Glutamatergic neuron (in vitro differentiated cells): ENCODE measurements at regions not wholly inside any gene's neighbourhood (a gene's known extent, or its start where the extent isn't known, plus 50 kb on each side); places are given as distances from the start of the nearest gene placed in this dataset.
A peak's percentile ranks its signal among the peaks of the same experiment; 100 is the strongest.
"Not testable (repeated sequence)": the region's sequence is repeated elsewhere in the genome, so short reads cannot be mapped to it uniquely, and the experiment has no call there.

Experiments used
- DNase-seq: peaks from one replicate; pipeline ENCODE4 v3.0.0; 2022
- H3K27ac Mint-ChIP-seq: one replicate; pipeline ENCODE4 v1.8.0; 2020; ENCODE audit warnings: mild to moderate bottlenecking, mixed read lengths, inconsistent platforms; ENCODE audit not compliant: unreplicated experiment
- H3K27me3 Mint-ChIP-seq: one replicate; pipeline ENCODE4 v1.8.0; 2020; ENCODE audit warnings: mild to moderate bottlenecking, moderate library complexity, mixed read lengths, inconsistent platforms; ENCODE audit not compliant: unreplicated experiment
- H3K36me3 Mint-ChIP-seq: one replicate; pipeline ENCODE4 v1.8.0; 2020; ENCODE audit warnings: mild to moderate bottlenecking, mixed read lengths, inconsistent platforms; ENCODE audit not compliant: unreplicated experiment
- H3K4me1 Mint-ChIP-seq: one replicate; pipeline ENCODE4 v1.8.0; 2020; ENCODE audit warnings: mild to moderate bottlenecking, low read depth, mixed read lengths, inconsistent platforms; ENCODE audit not compliant: unreplicated experiment
- H3K4me3 Mint-ChIP-seq: one replicate; pipeline ENCODE4 v1.8.0; 2020; ENCODE audit warnings: mild to moderate bottlenecking, mixed read lengths, inconsistent platforms; ENCODE audit not compliant: unreplicated experiment
- H3K9me3 Mint-ChIP-seq: one replicate; pipeline ENCODE4 v1.8.0; 2020; ENCODE audit warnings: mild to moderate bottlenecking, moderate library complexity, mixed read lengths, inconsistent platforms; ENCODE audit not compliant: unreplicated experiment
- TF ChIP-seq, protein P1 (sequence below): fragments of 200-600 bp; sonication (generic); IDR thresholded peaks from one replicate; pipeline ENCODE4 v1.5.0; 2021; ENCODE audit not compliant: partially characterized antibody, unreplicated experiment

DNA sequence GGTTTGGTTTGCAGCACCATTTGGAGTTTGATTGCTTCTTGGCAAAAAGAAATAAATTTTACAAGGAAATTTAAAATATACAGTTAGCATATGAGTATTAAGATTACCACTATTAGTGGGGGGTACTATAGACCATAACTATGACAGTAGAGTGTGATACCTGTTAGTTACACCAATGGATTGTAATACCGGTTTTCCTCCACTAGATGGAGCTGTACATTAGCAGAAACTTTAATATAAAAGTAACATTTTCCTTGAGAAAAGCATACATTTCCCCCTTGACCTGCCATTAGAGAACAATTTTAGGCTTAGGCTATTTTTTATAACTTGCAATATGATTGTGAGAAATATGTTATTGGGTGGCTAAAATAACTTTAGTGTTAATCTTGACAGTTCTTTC lies 163.9 kb upstream of the TGIF2LX start:
- not testable (repeated sequence) for H3K27ac Mint-ChIP-seq, H3K4me1 Mint-ChIP-seq, H3K4me3 Mint-ChIP-seq, H3K9me3 Mint-ChIP-seq, DNase-seq, H3K27me3 Mint-ChIP-seq, H3K36me3 Mint-ChIP-seq
- TF ChIP-seq, protein P1, sequence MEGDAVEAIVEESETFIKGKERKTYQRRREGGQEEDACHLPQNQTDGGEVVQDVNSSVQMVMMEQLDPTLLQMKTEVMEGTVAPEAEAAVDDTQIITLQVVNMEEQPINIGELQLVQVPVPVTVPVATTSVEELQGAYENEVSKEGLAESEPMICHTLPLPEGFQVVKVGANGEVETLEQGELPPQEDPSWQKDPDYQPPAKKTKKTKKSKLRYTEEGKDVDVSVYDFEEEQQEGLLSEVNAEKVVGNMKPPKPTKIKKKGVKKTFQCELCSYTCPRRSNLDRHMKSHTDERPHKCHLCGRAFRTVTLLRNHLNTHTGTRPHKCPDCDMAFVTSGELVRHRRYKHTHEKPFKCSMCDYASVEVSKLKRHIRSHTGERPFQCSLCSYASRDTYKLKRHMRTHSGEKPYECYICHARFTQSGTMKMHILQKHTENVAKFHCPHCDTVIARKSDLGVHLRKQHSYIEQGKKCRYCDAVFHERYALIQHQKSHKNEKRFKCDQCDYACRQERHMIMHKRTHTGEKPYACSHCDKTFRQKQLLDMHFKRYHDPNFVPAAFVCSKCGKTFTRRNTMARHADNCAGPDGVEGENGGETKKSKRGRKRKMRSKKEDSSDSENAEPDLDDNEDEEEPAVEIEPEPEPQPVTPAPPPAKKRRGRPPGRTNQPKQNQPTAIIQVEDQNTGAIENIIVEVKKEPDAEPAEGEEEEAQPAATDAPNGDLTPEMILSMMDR = peak; percentile 72

DNA sequence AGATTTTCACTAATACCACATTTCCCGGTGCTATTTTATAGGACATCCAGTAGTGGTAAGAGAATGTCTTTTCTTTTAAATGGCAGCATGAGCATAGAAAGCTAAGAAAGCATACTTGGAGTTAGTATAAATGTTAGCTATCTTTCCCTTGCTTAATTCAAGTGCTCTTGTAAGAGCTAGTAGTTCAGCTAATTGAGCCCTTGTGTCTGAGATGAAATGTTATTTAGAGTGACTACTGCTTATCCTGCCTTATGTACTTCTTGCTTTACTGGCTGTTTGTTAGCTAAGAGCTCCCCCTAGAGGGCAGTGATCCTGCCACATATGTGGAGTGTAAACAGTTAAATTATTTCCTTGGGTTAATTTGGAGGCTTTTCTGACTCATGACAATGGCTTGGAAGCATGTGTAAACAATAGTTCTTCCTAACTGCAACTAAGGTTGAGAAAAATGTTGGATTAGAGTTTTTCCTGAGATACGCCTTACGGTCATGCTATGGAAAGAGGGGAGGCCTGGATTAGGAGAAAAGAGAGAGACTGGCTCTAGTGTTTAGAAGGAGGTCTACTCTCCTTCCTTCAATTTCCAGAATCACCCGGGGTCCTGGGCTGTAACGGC lies 162.5 kb upstream of the TGIF2LX start:
- not testable (repeated sequence) for H3K4me3 Mint-ChIP-seq, H3K9me3 Mint-ChIP-seq, DNase-seq, H3K27me3 Mint-ChIP-seq, H3K27ac Mint-ChIP-seq, H3K36me3 Mint-ChIP-seq, H3K4me1 Mint-ChIP-seq

DNA sequence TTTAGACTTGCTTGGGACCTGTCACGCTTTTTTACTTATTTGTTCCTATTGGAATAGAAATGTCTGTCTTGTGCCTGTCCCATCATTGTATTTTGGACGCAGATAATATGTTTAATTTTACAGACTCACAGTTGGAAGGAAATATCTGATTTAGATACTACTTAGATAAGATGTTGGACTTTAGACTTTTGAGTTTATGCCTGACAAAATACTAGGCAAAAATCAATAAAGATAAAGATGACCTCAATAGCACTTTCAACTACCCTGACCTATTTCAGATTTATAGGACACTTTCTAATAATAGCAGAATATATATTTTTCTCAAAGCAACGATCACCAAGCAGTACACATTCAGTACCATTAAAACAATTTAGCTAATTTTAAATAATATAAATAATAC lies 150.1 kb upstream of the TGIF2LX start:
- H3K4me1 Mint-ChIP-seq, H3K27me3 Mint-ChIP-seq, H3K36me3 Mint-ChIP-seq, H3K27ac Mint-ChIP-seq, H3K9me3 Mint-ChIP-seq, DNase-seq, H3K4me3 Mint-ChIP-seq: not testable (repeated sequence)

DNA sequence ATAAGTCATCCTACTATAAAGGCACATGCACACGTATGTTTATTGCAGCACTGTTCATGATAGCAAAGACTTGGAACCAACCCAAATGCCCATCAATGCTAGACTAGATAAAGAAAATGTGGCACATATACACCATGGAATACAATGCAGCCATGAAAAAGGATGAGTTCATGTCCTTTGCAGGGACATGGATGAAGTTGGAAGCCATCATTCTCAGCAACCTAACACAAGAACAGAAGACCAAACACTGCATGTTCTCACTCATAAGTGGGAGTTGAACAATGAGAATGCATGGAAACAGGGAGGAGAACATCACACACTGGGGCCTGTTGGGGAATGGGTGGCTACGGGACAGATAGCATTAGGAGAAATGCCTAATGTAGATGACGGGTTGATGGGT lies 110.3 kb upstream of the TGIF2LX start:
- H3K27ac Mint-ChIP-seq, H3K9me3 Mint-ChIP-seq, DNase-seq, H3K4me1 Mint-ChIP-seq, H3K27me3 Mint-ChIP-seq, H3K36me3 Mint-ChIP-seq, H3K4me3 Mint-ChIP-seq: not testable (repeated sequence)

DNA sequence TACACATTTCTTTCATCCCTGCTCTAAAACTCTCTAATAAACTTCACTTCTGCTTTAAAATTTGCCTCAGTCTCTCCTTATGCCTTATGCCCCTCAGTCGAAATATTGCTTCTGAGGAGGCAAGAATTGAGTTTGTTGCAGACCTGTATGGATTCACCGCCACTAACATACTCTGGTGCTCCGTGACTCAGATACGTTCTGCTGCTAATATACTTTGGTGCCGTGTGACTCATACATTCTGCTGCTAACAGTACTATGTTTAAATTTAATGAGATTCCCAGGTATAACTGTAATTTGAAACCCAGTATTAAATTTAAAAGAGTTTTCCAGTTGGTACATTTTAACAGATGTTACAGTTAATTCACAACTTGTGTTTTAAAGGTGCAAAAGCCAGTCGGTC lies 82.0 kb upstream of the TGIF2LX start:
- H3K36me3 Mint-ChIP-seq, H3K4me1 Mint-ChIP-seq, H3K27me3 Mint-ChIP-seq, H3K4me3 Mint-ChIP-seq, H3K9me3 Mint-ChIP-seq, H3K27ac Mint-ChIP-seq, DNase-seq: not testable (repeated sequence)

DNA sequence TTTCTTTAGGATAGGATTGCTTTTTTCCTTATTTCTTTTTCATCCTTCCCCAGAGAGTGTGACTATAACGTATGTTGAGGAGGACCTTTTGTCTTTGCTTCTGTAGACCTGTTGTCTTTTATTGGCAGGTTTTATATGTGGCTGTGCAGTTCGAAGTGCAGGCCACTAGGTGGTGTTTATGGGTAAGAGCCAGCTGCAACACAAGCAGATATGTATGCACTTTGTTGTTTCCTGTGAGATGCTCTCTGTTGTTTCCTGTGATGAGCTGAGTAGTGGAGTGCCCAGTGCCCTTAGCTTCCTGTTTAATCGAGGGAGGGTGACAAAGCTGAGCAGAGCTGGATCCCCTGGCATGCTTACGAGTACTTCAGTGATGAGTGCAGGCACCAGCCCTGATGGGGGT lies 50.0 kb upstream of the TGIF2LX start:
- H3K27me3 Mint-ChIP-seq, H3K4me1 Mint-ChIP-seq, H3K4me3 Mint-ChIP-seq, H3K27ac Mint-ChIP-seq, H3K36me3 Mint-ChIP-seq, H3K9me3 Mint-ChIP-seq: not testable (repeated sequence)
- TF ChIP-seq, protein P1 = peak; percentile 46
- DNase-seq = peak; percentile 28
